Muscle of leg (tissue), 3 donors: ENCODE measurements at regions not wholly inside any gene's neighbourhood (a gene's known extent, or its start where the extent isn't known, plus 50 kb on each side); places are given as distances from the start of the nearest gene placed in this dataset.
A peak's percentile ranks its signal among the peaks of the same experiment; 100 is the strongest.

Experiments
- DNase-seq: peaks from one replicate; pipeline ENCODE4 v3.0.0; 2013
- H3K27ac ChIP-seq: one replicate; pipeline ENCODE4 v1.5.1; 2013; ENCODE audit warnings: mild to moderate bottlenecking, low read length, control low read depth
- H3K27me3 ChIP-seq: one replicate; pipeline ENCODE4 v1.6.1; 2013; ENCODE audit warnings: low read length; ENCODE audit not compliant: control insufficient read depth, insufficient read depth
- H3K36me3 ChIP-seq: one replicate; pipeline ENCODE4 v1.6.1; 2013; ENCODE audit warnings: low read length; ENCODE audit not compliant: control insufficient read depth, insufficient read depth
- H3K4me1 ChIP-seq: one replicate; pipeline ENCODE4 v1.6.1; 2013; ENCODE audit warnings: low read length; ENCODE audit not compliant: control insufficient read depth, insufficient read depth
- H3K4me3 ChIP-seq: one replicate; pipeline ENCODE4 v1.5.1; 2013; ENCODE audit warnings: low read length, control low read depth
- H3K9me3 ChIP-seq: replicated peaks from 2 replicates; pipeline ENCODE4 v1.6.1; 2013; ENCODE audit warnings: low read depth, low read length; ENCODE audit not compliant: control insufficient read depth
- WGBS: methylation state at CpG from one replicate; pipeline ENCODE4 v1.1.5; 2013; ENCODE audit warnings: missing lambda C conversion rate; ENCODE audit not compliant: insufficient coverage; 5-methylcytosine and 5-hydroxymethylcytosine counted together

DNA sequence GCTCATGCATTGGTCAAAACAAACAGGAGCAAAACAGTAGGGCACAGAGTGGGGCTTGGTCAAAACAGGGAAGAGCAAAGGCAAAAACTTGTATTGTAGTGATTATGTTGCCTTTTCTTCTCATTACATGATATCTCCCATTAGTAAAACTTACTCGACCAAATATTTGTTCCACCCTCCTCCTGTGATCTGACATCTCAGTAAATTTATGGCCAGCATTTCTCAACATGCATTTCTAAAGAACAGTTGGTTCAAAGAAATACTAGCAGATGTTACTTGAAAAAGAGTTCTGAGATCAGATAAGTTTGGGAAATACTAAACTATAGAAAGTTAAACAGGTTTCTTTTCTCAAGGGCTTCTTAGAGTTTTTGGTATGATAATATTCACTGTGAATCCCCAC, 423.1 kb downstream of the FIGN start:
- H3K4me3 ChIP-seq: no peak overlapping the region
- H3K27ac ChIP-seq: no peak overlapping the region
- no peak for DNase-seq
- H3K27me3 ChIP-seq: no peaks in the 10 kb centered on the region
- no peaks in the 10 kb centered on the region for H3K9me3 ChIP-seq
- H3K4me1 ChIP-seq: no peaks in the 10 kb centered on the region
- H3K36me3 ChIP-seq: no peaks in the 10 kb centered on the region
- no CpG with 5 or more reads among the region's 1 CpG for WGBS

- no peaks in the 10 kb centered on the region for H3K36me3 ChIP-seq
- no peak overlapping the region for H3K27ac ChIP-seq
- DNase-seq: no peak
- no peaks in the 10 kb centered on the region for H3K27me3 ChIP-seq
- H3K4me1 ChIP-seq: no peaks in the 10 kb centered on the region
- WGBS: 90% methylated on average over 3 of the region's 4 CpGs
- H3K4me3 ChIP-seq: no peak overlapping the region
- H3K9me3 ChIP-seq: peaks cover 2% of the 10 kb centered on the region
Observed at GRCh38 chr2:163306647-163307046, 429.2 kb downstream of the FIGN start.

- no peaks in the 10 kb centered on the region for H3K36me3 ChIP-seq
- no peak overlapping the region for H3K27ac ChIP-seq
- H3K4me1 ChIP-seq: no peaks in the 10 kb centered on the region
- no CpG with 5 or more reads among the region's 1 CpG for WGBS
- H3K4me3 ChIP-seq: no peak overlapping the region
- no peak for DNase-seq
- no peaks in the 10 kb centered on the region for H3K27me3 ChIP-seq
- peaks cover 2% of the 10 kb centered on the region for H3K9me3 ChIP-seq
Observed at GRCh38 chr2:163302141-163302540, 433.7 kb downstream of the FIGN start.

- H3K36me3 ChIP-seq: no peaks in the 10 kb centered on the region
- no peaks in the 10 kb centered on the region for H3K9me3 ChIP-seq
- no peak for DNase-seq
- H3K27ac ChIP-seq: no peak overlapping the region
- H3K4me3 ChIP-seq: no peak overlapping the region
- WGBS: no CpG with 5 or more reads among the region's 6 CpGs
- H3K27me3 ChIP-seq: no peaks in the 10 kb centered on the region
- no peaks in the 10 kb centered on the region for H3K4me1 ChIP-seq
Observed at GRCh38 chr2:163291790-163292189, 444.0 kb downstream of the FIGN start.

DNA sequence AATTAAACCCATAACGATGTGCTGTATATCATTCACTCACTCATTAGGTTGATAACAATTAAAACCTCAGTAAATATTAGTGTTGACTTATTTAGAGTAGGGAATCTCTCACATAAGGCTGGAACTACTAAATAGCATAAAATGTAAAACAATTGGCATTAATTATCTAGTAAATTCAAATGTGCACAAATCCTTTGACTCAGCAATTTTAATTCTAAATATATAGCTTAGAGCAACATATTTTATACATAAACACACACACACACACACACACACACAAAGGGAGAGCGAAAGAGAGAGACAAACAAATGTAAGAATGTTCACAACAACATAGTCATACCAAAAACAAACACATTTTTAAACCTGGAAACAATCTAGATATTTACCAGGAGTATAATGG, 443.1 kb upstream of the KCNH7 start:
- peaks cover 3% of the 10 kb centered on the region for H3K9me3 ChIP-seq
- DNase-seq: no peak
- no CpG with 5 or more reads among the region's 2 CpGs for WGBS
- H3K4me1 ChIP-seq: no peaks in the 10 kb centered on the region
- H3K4me3 ChIP-seq: no peak overlapping the region
- no peaks in the 10 kb centered on the region for H3K36me3 ChIP-seq
- no peak overlapping the region for H3K27ac ChIP-seq
- no peaks in the 10 kb centered on the region for H3K27me3 ChIP-seq

DNA sequence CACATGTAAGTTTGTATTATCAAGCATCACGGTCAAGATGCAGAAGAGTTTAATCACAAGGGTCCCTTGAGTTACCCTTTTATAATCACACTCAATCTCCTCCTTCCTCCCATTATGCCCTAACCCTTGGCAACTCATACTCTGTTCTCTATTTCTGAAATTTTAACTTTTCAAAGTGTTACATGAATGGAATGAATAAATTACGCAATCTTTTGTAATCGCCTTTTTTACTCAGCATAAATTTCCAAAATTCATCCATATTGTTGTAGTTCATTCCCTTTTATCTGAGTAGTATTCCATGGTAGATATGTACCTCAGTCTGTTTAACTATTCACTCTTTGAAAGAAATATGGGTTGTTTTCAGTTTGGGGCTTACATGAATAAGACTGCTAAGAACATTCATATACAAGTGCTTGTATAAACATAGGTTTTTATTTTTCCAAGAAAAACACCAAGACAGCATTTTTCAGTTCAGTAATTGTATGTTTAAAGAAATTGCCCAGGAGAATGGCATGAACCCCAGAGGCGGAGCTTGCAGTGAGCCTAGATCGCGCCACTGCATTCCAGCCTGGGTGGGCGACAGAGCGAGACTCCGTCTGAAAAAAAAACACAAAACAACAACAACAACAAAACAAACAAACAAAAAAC, 430.9 kb upstream of the KCNH7 start:
- Histone ChIP-seq H3K27me3 (no peaks in the 10 kb centered on the region), H3K36me3 (no peaks in the 10 kb centered on the region), H3K4me1 (no peaks in the 10 kb centered on the region), H3K9me3 (peaks cover 12% of the 10 kb centered on the region), H3K4me3 (no peak overlapping the region), H3K27ac (no peak overlapping the region)
- no peak for DNase-seq
- WGBS: no CpG with 5 or more reads among the region's 9 CpGs

GRCh38 chr2:163266772-163267171, 428.2 kb upstream of the KCNH7 start:
- no peaks in the 10 kb centered on the region for H3K9me3 ChIP-seq
- WGBS: no CpG with 5 or more reads among the region's 1 CpG
- no peak overlapping the region for H3K27ac ChIP-seq
- no peaks in the 10 kb centered on the region for H3K36me3 ChIP-seq
- H3K4me1 ChIP-seq: no peaks in the 10 kb centered on the region
- no peak for DNase-seq
- no peaks in the 10 kb centered on the region for H3K27me3 ChIP-seq
- no peak overlapping the region for H3K4me3 ChIP-seq

DNA sequence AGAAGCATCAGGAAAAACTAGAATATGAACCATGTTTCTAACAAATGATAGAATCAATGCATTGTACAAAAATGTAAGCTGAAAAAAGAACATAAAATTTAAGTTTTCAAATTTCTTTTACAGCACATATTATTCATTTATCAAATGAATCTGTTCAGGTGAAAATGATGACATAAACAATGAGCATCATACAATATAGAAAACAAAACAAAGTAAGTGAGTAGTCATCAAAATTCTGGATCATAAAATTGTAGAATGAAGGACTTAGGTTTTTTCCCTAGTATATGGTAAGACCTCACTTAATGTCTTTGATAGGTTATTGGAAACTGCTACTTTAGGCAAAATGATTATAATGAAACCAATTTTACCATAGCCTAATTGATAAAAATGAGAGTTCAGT, 427.0 kb upstream of the KCNH7 start:
- no peaks in the 10 kb centered on the region for H3K4me1 ChIP-seq
- H3K36me3 ChIP-seq: no peaks in the 10 kb centered on the region
- H3K27me3 ChIP-seq: no peaks in the 10 kb centered on the region
- DNase-seq: no peak
- H3K4me3 ChIP-seq: no peak overlapping the region
- H3K27ac ChIP-seq: no peak overlapping the region
- H3K9me3 ChIP-seq: no peaks in the 10 kb centered on the region

- Histone ChIP-seq H3K4me3 (no peak overlapping the region), H3K36me3 (no peaks in the 10 kb centered on the region), H3K9me3 (no peaks in the 10 kb centered on the region), H3K27ac (no peak overlapping the region), H3K27me3 (no peaks in the 10 kb centered on the region), H3K4me1 (no peaks in the 10 kb centered on the region)
- DNase-seq: peak; percentile 88
- WGBS: no CpG with 5 or more reads among the region's 1 CpG
Observed at GRCh38 chr2:163264341-163264740, 425.8 kb upstream of the KCNH7 start.

GRCh38 chr2:163259489-163259888, 420.9 kb upstream of the KCNH7 start:
- Histone ChIP-seq H3K4me1 (no peaks in the 10 kb centered on the region), H3K27me3 (no peaks in the 10 kb centered on the region), H3K36me3 (no peaks in the 10 kb centered on the region), H3K9me3 (no peaks in the 10 kb centered on the region), H3K27ac (no peak overlapping the region), H3K4me3 (no peak overlapping the region)
- DNase-seq: no peak

GRCh38 chr2:163255086-163255485, 416.5 kb upstream of the KCNH7 start:
- Histone ChIP-seq H3K4me1 (peaks cover 2% of the 10 kb centered on the region), H3K4me3 (no peak overlapping the region), H3K27me3 (no peaks in the 10 kb centered on the region), H3K36me3 (no peaks in the 10 kb centered on the region), H3K9me3 (no peaks in the 10 kb centered on the region), H3K27ac (no peak overlapping the region)
- no peak for DNase-seq
